Lower leg skin (tissue), 3 donors: ENCODE measurements at regions not wholly inside any gene's neighbourhood (a gene's known extent, or its start where the extent isn't known, plus 50 kb on each side); places are given as distances from the start of the nearest gene placed in this dataset.

Experiments
- POLR2A ChIP-seq, 2 donors: fragments of 450-650 bp; IDR thresholded peaks; one replicate each; pipeline ENCODE4 v1.6.1; 2016 to 2017; ENCODE audit warnings: antibody characterized with exemption in 2 of 2, mild to moderate bottlenecking in 1 of 2, moderate library complexity in 1 of 2
- TF ChIP-seq, protein P1 (sequence below), 3 donors: fragments of 450-650 bp; IDR thresholded peaks; one replicate each; pipeline ENCODE4 v1.5.1; 2016; ENCODE audit warnings: antibody characterized with exemption in 3 of 3, mild to moderate bottlenecking in 3 of 3, moderate library complexity in 2 of 3

DNA sequence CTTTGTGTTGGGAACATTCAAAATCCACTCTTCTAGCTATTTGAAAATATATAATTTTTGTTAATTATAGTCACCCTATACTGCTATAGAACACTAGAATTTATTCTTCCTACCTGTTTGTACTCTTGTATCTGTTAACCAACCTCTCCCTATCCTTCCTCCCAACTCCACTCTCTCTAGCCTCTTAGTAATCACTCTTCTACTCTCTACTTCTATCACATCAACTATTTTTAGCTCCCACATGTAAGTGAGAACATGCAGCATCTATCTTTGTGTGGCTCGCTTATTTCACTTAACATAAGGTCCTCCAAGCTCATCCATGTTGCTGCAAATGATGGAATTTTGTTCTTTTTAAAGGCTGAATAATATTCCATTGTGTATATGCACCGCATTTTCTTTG is 537.3 kb downstream of the MID1IP1 start:
- TF ChIP-seq, protein P1, sequence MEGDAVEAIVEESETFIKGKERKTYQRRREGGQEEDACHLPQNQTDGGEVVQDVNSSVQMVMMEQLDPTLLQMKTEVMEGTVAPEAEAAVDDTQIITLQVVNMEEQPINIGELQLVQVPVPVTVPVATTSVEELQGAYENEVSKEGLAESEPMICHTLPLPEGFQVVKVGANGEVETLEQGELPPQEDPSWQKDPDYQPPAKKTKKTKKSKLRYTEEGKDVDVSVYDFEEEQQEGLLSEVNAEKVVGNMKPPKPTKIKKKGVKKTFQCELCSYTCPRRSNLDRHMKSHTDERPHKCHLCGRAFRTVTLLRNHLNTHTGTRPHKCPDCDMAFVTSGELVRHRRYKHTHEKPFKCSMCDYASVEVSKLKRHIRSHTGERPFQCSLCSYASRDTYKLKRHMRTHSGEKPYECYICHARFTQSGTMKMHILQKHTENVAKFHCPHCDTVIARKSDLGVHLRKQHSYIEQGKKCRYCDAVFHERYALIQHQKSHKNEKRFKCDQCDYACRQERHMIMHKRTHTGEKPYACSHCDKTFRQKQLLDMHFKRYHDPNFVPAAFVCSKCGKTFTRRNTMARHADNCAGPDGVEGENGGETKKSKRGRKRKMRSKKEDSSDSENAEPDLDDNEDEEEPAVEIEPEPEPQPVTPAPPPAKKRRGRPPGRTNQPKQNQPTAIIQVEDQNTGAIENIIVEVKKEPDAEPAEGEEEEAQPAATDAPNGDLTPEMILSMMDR (IDR thresholded peaks at IDR 0.05), result no peak
- TF ChIP-seq POLR2A (IDR thresholded peaks at IDR 0.05), result no peak
